Astrocyte (in vitro differentiated cells and primary cell): ENCODE measurements at regions not wholly inside any gene's neighbourhood (a gene's known extent, or its start where the extent isn't known, plus 50 kb on each side); places are given as distances from the start of the nearest gene placed in this dataset.

Experiments used
- CTCF ChIP-seq: IDR thresholded peaks from 2 replicates; pipeline ENCODE4 v1.5.1; 2011; ENCODE audit warnings: low read depth, mild to moderate bottlenecking, inconsistent platforms, low read length, moderate library complexity; ENCODE audit not compliant: insufficient read depth
- EZH2 ChIP-seq: IDR thresholded peaks from 2 replicates; pipeline ENCODE4 v1.6.1; 2012; ENCODE audit warnings: mild to moderate bottlenecking, low read length, inconsistent platforms; ENCODE audit not compliant: insufficient read depth

DNA sequence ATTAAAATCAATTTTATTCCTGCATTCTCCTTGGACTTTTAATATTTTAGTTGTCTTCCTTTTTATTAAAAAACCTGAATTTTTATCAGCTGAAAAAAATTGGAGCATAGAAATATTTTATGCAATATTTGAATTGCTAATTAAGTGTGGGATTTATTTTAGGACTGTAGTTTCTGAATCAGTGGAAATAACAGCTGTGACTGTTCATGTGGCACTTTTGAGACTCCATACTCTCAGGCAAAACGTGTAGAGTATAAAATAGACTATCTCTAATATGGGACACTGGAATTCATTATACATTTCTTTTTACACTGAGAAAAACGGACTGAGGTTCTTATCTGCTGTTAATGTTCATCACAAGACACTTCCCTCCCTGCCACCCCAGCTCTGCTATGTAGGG lies 558.3 kb upstream of the TPK1 start:
- TF ChIP-seq CTCF (no peak), EZH2 (no peak)
